ENCODE measurements at regions not wholly inside any gene's neighbourhood (a gene's known extent, or its start where the extent isn't known, plus 50 kb on each side); places are given as distances from the start of the nearest gene placed in this dataset.
A peak's percentile ranks its signal among the peaks of the same experiment; 100 is the strongest.

DNA sequence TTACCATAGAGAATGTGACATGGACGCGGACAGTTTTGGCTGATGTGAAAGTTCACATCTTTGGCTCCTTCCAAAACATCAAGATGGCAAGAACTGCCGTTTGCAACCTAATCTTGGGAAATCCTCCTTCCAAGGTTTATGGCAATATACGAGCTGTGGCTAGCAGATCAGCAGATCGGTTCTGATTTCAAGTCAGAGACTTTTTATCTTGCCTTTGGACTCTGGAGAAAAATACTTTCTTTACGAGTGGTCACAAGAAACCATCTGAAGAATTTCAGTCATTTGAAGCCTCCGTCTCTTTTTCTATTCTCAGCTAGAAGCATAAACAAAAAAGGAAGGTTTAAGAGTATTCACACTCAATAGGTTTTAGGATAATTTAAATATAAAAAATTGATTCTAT is 153.5 kb upstream of the MEIS2 start:
- FAIRE-seq (no peak), DNase-seq (ENCODE audit: insufficient read length, low spot score) (no peak)

DNA sequence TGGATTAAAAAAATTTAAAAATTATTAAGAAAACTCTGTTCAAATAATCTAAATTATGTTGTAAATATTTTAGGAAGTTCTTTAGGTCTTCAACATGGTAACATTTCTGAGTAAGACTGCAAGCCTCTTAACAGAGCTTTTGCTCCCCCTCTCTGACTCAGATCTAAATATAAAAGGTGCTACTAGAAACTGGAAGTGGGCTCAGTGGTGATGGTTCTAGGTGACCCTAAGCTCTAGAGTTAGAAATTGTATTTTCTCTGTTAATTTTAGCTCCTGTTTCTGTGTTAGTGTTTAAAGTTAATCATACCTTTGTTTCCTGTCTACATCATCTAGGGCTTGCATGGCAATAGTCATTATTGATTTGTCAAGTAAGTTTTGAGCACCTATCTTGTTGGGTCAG is 159.9 kb upstream of the MEIS2 start:
- DNase-seq (ENCODE audit: insufficient read length, low spot score) = no peak
- no peak for FAIRE-seq

DNA sequence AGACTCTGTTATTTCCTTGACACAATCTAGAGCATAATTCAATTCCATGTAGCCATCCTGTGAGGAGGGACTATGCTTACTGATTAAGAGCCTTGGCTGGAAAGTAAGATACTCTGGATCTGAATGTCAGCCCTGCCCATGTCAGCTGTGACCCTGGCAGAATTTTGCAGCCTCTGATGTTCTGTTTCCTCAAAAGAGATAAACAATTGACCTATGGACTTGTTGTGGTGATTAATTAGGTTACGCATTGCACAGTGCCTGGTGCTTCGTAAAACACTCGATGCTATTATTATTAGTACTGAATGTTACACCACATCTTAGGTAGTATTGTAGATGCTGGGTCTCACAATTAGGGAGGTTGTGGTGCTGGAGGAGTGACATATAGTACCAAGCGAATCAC is 161.3 kb upstream of the MEIS2 start:
- no peak for FAIRE-seq

DNA sequence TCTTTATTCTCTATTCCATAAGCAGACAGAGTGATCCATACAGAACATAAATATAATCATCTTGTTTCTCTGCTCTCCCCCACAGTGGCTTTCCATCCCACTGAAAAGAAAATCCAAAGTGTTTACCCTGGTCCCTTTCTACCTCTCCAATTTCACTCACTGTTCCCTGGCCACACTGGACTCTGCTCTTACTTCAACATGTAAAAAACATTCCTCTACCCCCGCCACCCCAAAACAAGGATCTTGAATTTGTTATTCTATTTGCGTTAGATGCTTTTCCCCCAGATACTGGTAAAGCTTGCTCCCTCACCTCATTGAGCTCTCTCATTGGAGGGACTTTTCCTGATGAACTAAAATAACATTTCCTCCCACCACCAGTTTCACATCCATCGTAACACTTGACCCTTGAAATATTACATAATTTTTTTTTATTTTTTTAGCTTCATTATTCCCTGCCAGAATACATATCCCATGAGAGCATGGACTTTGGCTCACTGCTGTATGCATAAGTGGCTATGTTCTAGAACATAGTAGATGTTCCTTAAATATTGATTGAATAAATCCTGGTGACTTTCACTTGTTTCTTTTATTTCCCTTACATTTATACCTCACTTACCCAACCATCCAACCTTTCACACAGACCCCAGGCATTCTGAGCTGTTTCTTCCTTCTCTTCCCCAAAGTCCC is 162.7 kb upstream of the MEIS2 start:
- no peak for DNase-seq (ENCODE audit: insufficient read length, low spot score)

More for the DNA sequence above, 161.3 kb upstream of the MEIS2 start:
- DNase-seq (ENCODE audit: insufficient read length, low spot score) = no peak

DNA sequence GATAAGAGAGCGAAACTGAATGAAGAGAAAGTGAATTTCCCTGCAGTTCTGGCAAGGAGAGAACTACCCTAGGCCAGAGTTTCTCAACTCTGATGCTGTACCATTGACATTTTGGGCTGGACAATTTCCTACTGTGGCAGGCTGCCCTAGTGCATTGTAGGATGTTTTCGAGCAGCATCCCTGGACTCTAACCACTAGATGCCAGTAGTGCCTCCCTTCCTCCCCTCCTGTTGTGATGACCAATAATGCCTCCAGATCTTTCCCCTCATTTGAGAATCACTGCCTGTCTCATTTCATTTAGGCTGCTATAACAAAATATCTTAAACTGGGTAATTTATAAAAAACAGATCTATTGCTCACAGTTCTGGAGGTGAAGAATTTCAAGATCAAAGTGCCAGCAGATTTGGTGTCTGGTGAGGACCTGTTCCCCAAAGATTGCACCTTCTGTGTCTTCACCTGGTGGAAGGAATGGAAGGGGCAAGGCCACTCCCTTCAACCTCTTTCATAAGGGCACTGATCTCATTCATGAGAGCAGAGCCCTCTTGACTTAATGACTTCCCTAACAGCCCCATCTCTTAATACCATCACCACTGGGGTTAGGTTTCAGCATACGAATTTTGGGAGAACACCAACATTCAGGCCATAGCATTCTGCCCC is 188.9 kb upstream of the MEIS2 start:
- DNase-seq (ENCODE audit: insufficient read length, low spot score) = peak; percentile 5
- FAIRE-seq = peak; percentile 16

More for the DNA sequence above, 162.7 kb upstream of the MEIS2 start:
- FAIRE-seq = no peak

DNA sequence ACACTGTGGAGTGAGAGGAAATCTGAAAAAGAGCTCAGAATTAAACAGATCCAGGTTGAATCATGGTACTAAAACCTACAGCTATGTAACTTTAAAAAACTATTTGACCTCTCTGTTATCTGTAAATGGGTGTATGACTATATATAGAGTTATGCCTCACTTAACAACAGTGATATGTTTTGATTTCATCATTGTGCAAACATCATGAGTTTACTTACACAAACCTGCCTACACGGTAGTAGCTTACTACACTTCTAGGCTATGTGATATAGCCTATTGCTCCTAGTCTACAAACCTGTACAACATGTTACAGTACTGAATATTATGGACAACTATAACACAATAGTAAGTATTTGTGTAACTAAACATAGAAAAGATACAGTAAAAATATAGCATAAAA is 191.6 kb upstream of the MEIS2 start:
- DNase-seq (ENCODE audit: insufficient read length, low spot score) (no peak), FAIRE-seq (no peak)

DNA sequence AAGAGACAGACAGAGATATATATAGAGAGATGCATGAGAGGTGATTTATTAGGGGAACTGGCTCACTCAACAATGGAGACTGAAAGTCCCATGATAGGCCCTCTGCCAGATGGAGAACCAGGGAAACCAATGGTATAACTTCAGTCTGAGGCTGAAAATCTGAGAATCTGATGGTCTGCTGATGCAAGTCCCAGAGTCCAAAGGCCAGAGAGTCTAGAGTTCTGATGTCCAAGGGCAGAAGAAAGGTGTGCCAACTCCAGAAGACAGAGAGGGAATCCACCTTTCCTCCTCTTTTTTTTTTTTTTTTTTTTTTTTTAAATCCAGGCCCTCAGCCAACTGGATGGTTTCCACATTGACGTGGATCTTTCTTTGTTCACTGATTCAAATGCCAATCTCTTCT is 197.9 kb upstream of the MEIS2 start:
- FAIRE-seq (no peak), DNase-seq (ENCODE audit: insufficient read length, low spot score) (no peak)

DNA sequence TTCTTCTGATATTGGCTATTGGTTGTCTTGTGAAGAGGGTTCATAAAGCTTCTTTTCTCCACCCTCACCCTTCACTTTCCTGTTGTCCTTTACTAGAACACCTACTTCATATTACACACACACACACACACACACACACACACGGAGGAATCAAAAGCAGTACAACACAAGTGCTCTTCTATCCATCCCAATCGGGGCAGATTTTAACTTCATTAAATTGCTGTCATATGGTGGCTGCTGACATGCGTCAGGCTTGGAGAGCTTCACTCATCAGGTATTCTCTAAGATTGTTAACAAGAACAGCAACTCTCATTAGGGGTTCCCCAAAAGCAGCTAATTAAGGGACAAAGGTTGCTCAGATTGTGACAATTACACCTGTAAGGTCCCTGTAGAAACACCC is 239.1 kb upstream of the MEIS2 start:
- FAIRE-seq (no peak), DNase-seq (ENCODE audit: insufficient read length, low spot score) (no peak)

DNA sequence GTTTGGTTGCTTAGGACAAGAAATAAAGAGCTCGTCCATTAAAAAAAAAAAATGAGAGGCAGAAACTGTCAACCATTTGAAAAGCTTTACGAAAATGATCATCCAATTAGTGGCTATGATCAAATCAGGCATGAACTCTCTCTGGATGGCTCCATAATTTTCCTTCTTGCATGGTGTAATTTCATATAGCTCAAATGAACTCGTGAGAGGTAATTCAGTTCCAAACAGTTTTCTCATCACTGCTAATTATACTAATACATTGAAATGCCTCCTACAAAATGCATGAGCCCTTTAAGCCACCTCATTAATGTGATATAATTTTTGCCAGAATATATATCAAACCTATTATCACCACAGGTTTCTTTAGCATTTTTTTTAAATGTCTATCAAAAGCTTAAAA is 239.5 kb upstream of the MEIS2 start:
- no peak for DNase-seq (ENCODE audit: insufficient read length, low spot score)

DNA sequence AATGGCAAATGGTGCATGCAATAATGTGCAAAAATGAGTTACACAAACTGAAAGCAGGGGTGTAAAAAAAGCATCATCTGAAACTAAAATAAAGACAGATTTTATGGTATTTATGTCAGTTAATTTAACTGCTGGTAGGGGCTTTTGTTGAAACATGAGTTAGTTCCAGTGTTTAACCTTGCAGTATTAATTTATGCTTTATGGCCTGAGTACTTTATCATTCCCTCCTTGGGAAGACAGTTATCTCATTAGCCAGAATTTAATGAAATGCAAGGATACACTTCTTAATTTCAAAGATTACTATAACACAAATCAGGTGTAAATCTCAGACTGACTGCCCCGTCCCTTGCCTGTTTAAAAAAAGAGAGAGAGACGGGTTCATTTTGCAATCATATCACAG is 240.1 kb upstream of the MEIS2 start:
- FAIRE-seq = no peak

More for the DNA sequence above, 239.5 kb upstream of the MEIS2 start:
- FAIRE-seq = no peak

DNA sequence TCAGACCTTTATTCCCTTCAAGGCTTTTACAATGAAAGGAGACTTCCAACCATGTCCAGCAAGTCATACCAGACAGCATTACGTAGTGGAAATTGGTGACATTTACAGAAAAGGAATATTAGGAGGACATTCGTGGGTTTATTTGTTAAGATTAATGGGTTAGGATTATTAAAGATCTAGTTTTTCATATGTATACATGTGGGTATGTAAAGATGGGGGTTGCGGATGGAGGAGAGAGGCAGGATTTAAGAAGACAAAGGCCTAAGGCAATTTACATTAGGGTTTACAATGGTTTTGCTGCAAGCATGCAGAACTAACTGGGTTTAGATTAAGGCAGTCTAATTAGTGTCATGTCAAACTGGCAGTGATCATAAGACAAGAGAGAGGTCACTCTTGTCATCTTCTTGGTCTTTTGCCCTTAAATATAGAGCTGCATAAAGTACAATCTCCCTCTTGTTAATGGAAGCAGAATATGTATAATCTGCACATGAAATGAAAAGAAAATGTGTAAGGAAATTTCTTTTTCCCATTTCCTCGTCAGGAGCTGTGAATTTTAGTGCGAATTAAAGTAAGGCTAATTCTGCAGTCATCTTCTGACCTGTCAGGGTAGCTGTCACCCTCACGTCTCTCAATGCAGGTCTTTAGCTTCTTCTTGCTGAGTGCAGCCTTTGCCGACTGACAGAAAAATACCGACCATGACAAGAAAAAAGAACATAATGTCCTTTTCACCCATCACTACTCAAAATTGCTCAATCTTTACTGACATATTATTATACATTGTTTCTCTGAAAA is 258.9 kb upstream of the MEIS2 start:
- DNase-seq (ENCODE audit: insufficient read length, low spot score) (no peak), FAIRE-seq (no peak)

More for the DNA sequence above, 240.1 kb upstream of the MEIS2 start:
- no peak for DNase-seq (ENCODE audit: insufficient read length, low spot score)

DNA sequence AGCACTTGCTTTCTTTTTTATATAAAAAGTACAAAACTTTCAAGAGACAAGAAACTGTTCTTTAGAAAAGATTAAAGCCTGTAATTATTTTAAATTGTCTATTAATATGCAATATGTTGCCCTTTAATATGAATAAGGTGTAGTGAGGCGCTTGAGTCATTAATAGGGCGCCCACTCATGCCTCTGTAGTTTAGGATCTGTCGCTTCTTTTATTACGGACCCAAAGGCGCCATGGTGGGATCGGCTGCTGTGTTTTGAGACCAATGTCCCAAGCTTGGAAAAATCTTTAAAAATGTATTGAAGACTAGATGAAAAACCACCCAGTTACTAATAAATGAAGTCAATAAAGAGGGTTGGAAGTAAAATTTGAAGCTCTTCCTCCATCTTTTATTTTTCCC is 259.5 kb upstream of the MEIS2 start:
- FAIRE-seq = no peak
- no peak for DNase-seq (ENCODE audit: insufficient read length, low spot score)

DNA sequence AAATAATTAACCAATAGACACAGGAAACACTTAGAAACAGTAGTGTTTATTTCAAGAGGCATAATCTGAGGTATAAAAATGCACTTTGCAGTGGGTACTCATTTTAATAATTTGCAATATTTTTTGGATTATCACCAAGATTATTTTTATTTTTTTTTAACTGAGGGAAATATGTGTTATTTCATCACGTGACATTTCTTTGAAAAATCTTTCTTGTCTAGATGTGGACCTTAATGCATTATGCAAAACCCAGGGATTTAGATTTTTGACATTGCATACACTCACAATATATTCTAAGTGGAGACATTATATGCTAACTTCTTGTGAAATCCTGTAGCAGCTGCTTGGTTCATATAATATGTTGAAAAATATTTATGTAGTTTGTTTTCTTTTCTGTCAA is 260.4 kb upstream of the MEIS2 start:
- DNase-seq (ENCODE audit: insufficient read length, low spot score) = no peak
- no peak for FAIRE-seq

DNA sequence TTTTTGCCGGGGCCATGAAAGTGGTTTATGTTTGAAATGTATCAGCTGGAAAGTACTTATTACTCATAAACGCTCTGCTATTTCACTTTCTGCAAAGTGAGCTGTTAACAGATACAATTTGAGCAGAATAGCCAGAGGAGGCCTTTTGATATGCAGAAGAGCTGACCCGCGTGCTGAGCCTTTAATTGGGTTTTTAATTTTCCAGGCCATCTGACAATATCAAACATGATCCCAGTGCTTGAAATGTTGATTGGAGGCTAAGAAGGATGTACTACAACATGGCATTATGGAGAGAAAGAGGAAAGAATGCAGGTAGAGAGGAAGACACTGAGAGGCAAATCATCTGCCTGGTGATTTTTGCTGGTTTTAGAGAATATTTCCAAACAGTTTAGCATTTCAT is 261.3 kb upstream of the MEIS2 start:
- FAIRE-seq = no peak
- DNase-seq (ENCODE audit: insufficient read length, low spot score) = no peak

DNA sequence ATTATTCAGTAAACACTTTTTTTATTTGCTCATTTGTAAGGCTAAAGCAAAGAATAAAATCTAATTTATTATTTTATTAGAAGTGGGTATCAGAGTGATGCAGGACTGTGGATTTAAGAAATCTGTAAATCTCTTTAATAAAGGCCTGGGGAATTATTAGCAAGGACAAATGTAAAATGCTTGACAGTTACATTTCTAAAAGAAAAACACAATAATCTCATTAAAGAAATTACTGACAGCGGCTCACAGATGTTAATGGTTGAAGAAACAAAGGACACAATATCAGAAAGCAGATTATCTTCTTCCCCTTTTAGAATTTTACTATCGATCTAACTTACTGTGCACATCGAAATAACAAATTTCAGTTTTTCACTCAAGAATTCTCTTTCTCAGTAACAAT is 262.1 kb upstream of the MEIS2 start:
- FAIRE-seq = no peak

DNA sequence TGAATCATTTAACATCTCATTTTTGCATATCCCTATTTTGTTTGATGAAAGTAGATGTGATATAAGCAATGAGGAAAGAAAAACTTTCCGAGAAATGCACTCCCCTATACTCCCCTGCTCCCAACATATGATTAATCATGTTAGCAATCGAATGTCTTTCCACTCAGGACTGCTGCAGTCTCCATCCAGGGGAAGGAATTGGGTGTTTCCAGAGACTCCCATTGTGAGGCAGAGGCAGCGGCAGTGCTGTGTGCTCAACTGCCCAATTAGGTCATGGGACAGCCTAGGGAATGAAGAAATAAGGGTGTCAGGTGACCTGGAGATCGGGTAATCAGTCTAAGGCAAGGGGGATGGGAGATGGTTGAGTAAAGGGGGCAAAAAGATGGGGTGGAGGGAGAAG is 268.6 kb upstream of the MEIS2 start:
- FAIRE-seq (no peak), DNase-seq (ENCODE audit: insufficient read length, low spot score) (no peak)

More for the DNA sequence above, 262.1 kb upstream of the MEIS2 start:
- no peak for DNase-seq (ENCODE audit: insufficient read length, low spot score)

DNA sequence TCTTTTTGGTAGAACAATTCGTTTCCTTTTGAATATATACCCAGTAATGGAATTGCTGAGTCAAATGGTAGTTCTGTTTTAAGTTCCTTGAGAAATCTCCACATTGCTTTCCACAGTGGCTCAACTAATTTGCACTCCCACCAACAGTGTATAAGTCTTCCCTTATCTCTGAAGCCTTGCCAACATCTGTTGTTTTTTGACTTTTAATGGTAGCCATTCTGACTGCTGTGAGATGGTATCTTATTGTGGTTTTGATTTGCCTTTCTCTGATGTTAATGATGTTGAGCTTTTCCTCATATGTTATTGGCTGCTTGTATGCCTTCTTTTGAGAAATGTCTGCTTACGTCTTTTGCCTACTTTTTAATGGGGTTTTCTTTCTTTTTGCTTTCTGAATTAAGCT is 270.6 kb upstream of the MEIS2 start:
- no peak for FAIRE-seq
- no peak for DNase-seq (ENCODE audit: insufficient read length, low spot score)

DNA sequence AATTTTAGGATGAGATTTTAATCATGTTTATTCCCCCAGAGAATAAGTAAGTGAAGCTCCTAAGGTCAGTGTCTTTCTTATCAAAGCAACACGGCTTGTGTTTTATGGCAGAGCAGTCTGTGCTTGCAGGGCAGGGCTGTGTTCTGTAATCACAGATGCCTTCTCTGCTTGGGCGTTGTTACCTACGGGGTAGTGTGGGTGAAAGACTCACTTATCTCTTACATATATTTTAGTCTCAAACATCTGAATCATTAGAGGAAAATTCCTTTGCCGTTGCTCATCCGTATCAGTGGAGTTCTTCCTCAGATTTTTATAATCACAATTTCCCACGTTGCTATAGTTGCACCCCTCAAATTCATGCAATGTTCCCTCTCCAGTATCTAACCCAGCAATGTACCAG is 271.7 kb upstream of the MEIS2 start:
- DNase-seq (ENCODE audit: insufficient read length, low spot score) (no peak), FAIRE-seq (no peak)

DNA sequence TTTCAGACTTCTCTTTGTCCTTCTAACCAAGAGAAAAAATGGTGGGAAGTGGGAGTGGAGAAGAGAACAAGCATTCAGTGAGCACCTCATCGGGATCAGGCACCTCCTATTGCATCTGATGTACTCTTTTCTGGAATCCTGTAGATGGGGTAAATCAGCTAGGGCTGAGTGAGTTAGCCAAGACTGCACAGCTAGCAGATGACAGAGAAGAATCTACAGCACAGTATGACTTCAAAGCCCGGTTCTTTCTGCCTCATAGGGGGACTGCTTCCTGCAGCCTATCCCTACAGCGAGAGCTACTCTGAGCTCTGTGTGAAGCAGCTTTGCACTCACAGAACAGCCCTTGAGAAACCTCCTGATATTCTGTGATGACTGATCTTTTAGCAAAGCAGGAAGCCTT is 275.2 kb upstream of the MEIS2 start:
- no peak for FAIRE-seq
- DNase-seq (ENCODE audit: insufficient read length, low spot score) = no peak

DNA sequence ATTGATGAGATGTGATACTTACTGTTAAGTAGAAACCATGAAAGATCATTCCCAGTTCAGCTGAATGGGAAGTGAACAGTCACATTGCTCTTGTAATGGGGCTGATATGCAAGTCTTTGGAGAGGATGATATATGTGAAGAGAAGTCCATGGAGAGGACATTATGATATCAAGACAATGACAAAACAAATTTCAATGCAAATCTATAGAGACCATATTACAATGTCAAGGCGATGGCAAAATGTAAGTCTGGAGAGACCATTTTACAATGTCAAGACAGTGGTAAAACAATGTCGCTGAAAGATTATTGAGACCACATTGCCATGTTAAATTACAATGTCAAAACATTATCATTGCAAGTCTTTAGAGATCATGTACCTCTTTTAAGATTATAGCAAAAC is 277.1 kb upstream of the MEIS2 start:
- FAIRE-seq = no peak

DNA sequence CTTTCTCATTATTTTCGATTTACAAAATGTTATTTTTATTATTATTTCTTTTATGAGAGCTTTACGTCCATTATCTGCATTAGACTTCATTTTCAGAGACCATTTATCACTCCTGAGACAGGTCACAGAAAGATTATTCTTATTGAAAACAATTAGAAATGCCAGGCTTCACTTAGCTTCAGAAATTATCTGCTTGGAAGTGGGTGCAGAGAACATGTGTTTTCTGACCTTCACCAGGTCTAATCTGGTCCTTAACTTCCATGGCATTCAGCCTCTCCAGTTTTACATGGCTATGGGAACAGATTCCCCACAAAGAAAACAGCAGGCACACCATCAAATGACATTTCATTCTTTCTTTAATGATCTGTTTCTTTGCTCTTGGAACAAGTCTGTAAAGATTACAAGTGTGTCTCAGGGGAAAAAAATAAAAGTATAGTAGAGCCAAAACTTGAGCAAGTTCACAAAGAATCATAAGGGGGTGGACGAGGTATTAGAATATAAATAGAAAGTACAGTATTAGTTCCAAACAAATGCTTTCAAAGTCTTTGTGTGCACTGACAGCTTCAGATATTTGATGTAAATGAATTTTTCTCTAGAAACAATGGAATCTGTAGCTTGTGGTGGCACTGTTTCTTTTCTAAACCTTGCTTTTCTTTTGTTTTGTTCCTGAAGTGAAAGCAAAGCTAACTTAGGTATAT is 294.2 kb upstream of the MEIS2 start:
- FAIRE-seq (no peak), DNase-seq (ENCODE audit: insufficient read length, low spot score) (no peak)

More for the DNA sequence above, 277.1 kb upstream of the MEIS2 start:
- DNase-seq (ENCODE audit: insufficient read length, low spot score) = no peak

Measured in HTR-8/SVneo (cell line).